Neural cell (in vitro differentiated cells): ENCODE measurements at regions not wholly inside any gene's neighbourhood (a gene's known extent, or its start where the extent isn't known, plus 50 kb on each side); places are given as distances from the start of the nearest gene placed in this dataset.

Experiments
- H2AFZ ChIP-seq: fragments of 200-600, 300-800 bp; sonication (generic), shearing (Covaris generic); 2 replicates; pipeline ENCODE4 v1.6.0; 2014; ENCODE audit warnings: low read depth, mild to moderate bottlenecking, antibody characterized with exemption, low read length, moderate library complexity
- H3F3A ChIP-seq: fragments of 200-600 bp; shearing (Covaris generic); 2 replicates; pipeline ENCODE4 v1.6.1; 2016; ENCODE audit warnings: mild to moderate bottlenecking, moderate library complexity, mixed read lengths, antibody characterized with exemption, low read length; ENCODE audit not compliant: insufficient read depth, poor library complexity, severe bottlenecking
- H3K27ac ChIP-seq: fragments of 200-600, 300-800 bp; sonication (generic), shearing (Covaris generic); 2 replicates; pipeline ENCODE4 v1.5.1; 2014; ENCODE audit warnings: mild to moderate bottlenecking, low read length, moderate library complexity
- H3K27me3 ChIP-seq: fragments of 300-800, 200-600 bp; sonication (generic), shearing (Covaris generic); 2 replicates; pipeline ENCODE4 v1.6.0; 2014; ENCODE audit warnings: mild to moderate bottlenecking, low read depth, low read length, moderate library complexity; ENCODE audit not compliant: insufficient read depth
- H3K36me3 ChIP-seq: fragments of 300-800, 200-600 bp; sonication (generic), shearing (Covaris generic); 2 replicates; pipeline ENCODE4 v1.5.1; 2014; ENCODE audit warnings: mild to moderate bottlenecking, antibody characterized with exemption, low read length, moderate library complexity; ENCODE audit not compliant: insufficient read depth
- H3K4me2 ChIP-seq: fragments of 300-800, 200-600 bp; sonication (generic), shearing (Covaris generic); 2 replicates; pipeline ENCODE4 v1.6.0; 2014; ENCODE audit warnings: mild to moderate bottlenecking, low read length
- H3K4me3 ChIP-seq: fragments of 300-800, 200-600 bp; sonication (generic), shearing (Covaris generic); 2 replicates; pipeline ENCODE4 v1.5.1; 2014; ENCODE audit warnings: mild to moderate bottlenecking, low read length, moderate library complexity
- H3K79me2 ChIP-seq: fragments of 200-600 bp; shearing (Covaris generic); replicated peaks from 2 replicates; pipeline ENCODE4 v1.6.0; 2014; ENCODE audit warnings: mild to moderate bottlenecking, low read length, moderate library complexity; ENCODE audit not compliant: insufficient read depth
- H3K9ac ChIP-seq: fragments of 300-800, 200-600 bp; sonication (generic), shearing (Covaris generic); 2 replicates; pipeline ENCODE4 v1.6.1; 2016; ENCODE audit warnings: mild to moderate bottlenecking, low read length, mixed read lengths
- H3K9me2 ChIP-seq: fragments of 200-600 bp; shearing (Covaris generic); 2 replicates; pipeline ENCODE4 v1.6.1; 2016; ENCODE audit warnings: mild to moderate bottlenecking, low read length, mixed read lengths; ENCODE audit not compliant: insufficient read depth
- H3K9me3 ChIP-seq: fragments of 200-600, 300-800 bp; sonication (generic), shearing (Covaris generic); 2 replicates; pipeline ENCODE4 v1.6.1; 2016; ENCODE audit warnings: mild to moderate bottlenecking, mixed run types, low read length, moderate library complexity, mixed read lengths
- H4K20me1 ChIP-seq: fragments of 200-600 bp; shearing (Covaris generic); 2 replicates; pipeline ENCODE4 v1.6.1; 2016; ENCODE audit warnings: mild to moderate bottlenecking, mixed run types; ENCODE audit not compliant: insufficient read depth
- CTCF ChIP-seq: fragments of 450-650 bp; IDR thresholded peaks from 2 replicates; pipeline ENCODE4 v1.5.1; 2014; ENCODE audit warnings: antibody characterized with exemption, mild to moderate bottlenecking, moderate library complexity; ENCODE audit not compliant: poor library complexity, severe bottlenecking
- EP300 ChIP-seq: fragments of 450-650 bp; conservative IDR thresholded peaks from 2 replicates; pipeline ENCODE4 v1.6.1; 2014; ENCODE audit warnings: antibody characterized with exemption, mild to moderate bottlenecking, moderate library complexity; ENCODE audit not compliant: poor library complexity, severe bottlenecking
- EZH2 ChIP-seq: fragments of 200-600, 300-800 bp; shearing (Covaris generic), sonication (generic); IDR thresholded peaks from 2 replicates; pipeline ENCODE4 v1.6.1; 2014; ENCODE audit warnings: antibody characterized with exemption, low read length, borderline replicate concordance, mild to moderate bottlenecking; ENCODE audit not compliant: insufficient read depth, poor library complexity, severe bottlenecking
- MXI1 ChIP-seq: fragments of 450-650 bp; conservative IDR thresholded peaks from 2 replicates; pipeline ENCODE4 v1.6.1; 2014; ENCODE audit warnings: antibody characterized with exemption, mild to moderate bottlenecking; ENCODE audit not compliant: poor library complexity, severe bottlenecking
- POLR2AphosphoS5 ChIP-seq: IDR thresholded peaks from 2 replicates; pipeline ENCODE4 v1.6.1; 2012
- RAD21 ChIP-seq: fragments of 450-650 bp; conservative IDR thresholded peaks from 2 replicates; pipeline ENCODE4 v1.6.1; 2014; ENCODE audit warnings: antibody characterized with exemption, mild to moderate bottlenecking, moderate library complexity
- REST ChIP-seq: IDR thresholded peaks from 2 replicates; pipeline ENCODE4 v1.6.1; 2012; ENCODE audit warnings: borderline replicate concordance
- SMC3 ChIP-seq: fragments of 450-650 bp; conservative IDR thresholded peaks from 2 replicates; pipeline ENCODE4 v1.6.1; 2014; ENCODE audit warnings: antibody characterized with exemption, mild to moderate bottlenecking, moderate library complexity; ENCODE audit not compliant: poor library complexity
- TAF1 ChIP-seq: IDR thresholded peaks from 2 replicates; pipeline ENCODE4 v1.6.1; 2012; ENCODE audit warnings: low read depth

GRCh38 chr6:71492668-71493067, 204.1 kb downstream of the OGFRL1 start:
- H3K27ac ChIP-seq, result no peak overlapping the region
- H3F3A ChIP-seq, result no peaks in the 10 kb centered on the region
- H3K4me2 ChIP-seq, result no peak overlapping the region
- H4K20me1 ChIP-seq, result no peaks in the 10 kb centered on the region
- H3K79me2 ChIP-seq, result no peaks in the 10 kb centered on the region
- H3K27me3 ChIP-seq, result no peaks in the 10 kb centered on the region
- no peak overlapping the region for H3K9ac ChIP-seq
- no peaks in the 10 kb centered on the region for H3K36me3 ChIP-seq
- H3K9me3 ChIP-seq, result no peaks in the 10 kb centered on the region
- no peaks in the 10 kb centered on the region for H3K9me2 ChIP-seq
- no peak overlapping the region for H2AFZ ChIP-seq
- no peak overlapping the region for H3K4me3 ChIP-seq
- no peak for TF ChIP-seq EZH2
- no peak for TF ChIP-seq MXI1
- TF ChIP-seq EP300, result no peak
- TF ChIP-seq TAF1, result no peak
- TF ChIP-seq RAD21, result no peak
- no peak for TF ChIP-seq CTCF

GRCh38 chr6:71496018-71496721, 207.6 kb downstream of the OGFRL1 start:
- Histone ChIP-seq H3F3A (no peaks in the 10 kb centered on the region), H3K36me3 (no peaks in the 10 kb centered on the region), H3K79me2 (no peaks in the 10 kb centered on the region), H3K27ac (no peak overlapping the region), H3K9me3 (no peaks in the 10 kb centered on the region), H3K9ac (no peak overlapping the region), H3K4me2 (no peak overlapping the region), H4K20me1 (no peaks in the 10 kb centered on the region), H3K9me2 (no peaks in the 10 kb centered on the region), H3K4me3 (no peak overlapping the region), H2AFZ (no peak overlapping the region), H3K27me3 (no peaks in the 10 kb centered on the region)
- TF ChIP-seq EP300, result no peak
- no peak for TF ChIP-seq RAD21
- TF ChIP-seq REST, result no peak
- TF ChIP-seq SMC3, result no peak
- no peak for TF ChIP-seq CTCF
- no peak for TF ChIP-seq EZH2
- no peak for TF ChIP-seq POLR2AphosphoS5
- no peak for TF ChIP-seq MXI1
- no peak for TF ChIP-seq TAF1
